Keratinocyte (primary cell): ENCODE measurements at regions not wholly inside any gene's neighbourhood (a gene's known extent, or its start where the extent isn't known, plus 50 kb on each side); places are given as distances from the start of the nearest gene placed in this dataset.

Source experiments
- DNase-seq: peaks from one replicate; pipeline ENCODE4 v3.0.0-alpha.2; 2011; ENCODE audit warnings: low read depth, missing footprints, low spot score
- FAIRE-seq: peaks from 2 replicates; lab custom pipeline; 2011; peaks lifted over from hg19 to GRCh38; lab: Jason Lieb, UNC
- H2AFZ ChIP-seq: 2 replicates; pipeline ENCODE4 v1.6.0; 2012; ENCODE audit warnings: low read length, control low read depth, inconsistent platforms; ENCODE audit not compliant: control insufficient read depth
- H3K27ac ChIP-seq: 2 replicates; pipeline ENCODE4 v1.5.1; 2011; ENCODE audit warnings: low read length; ENCODE audit not compliant: control insufficient read depth, insufficient read depth
- H3K27me3 ChIP-seq: 3 replicates; pipeline ENCODE4 v1.6.0; 2011; ENCODE audit warnings: low read length; ENCODE audit not compliant: control insufficient read depth, insufficient read depth; ENCODE audit errors: extremely low read depth
- H3K36me3 ChIP-seq, 2 experiments: 2 replicates in 1 of 2; 3 replicates in 1 of 2; pipeline ENCODE4 v1.5.1; 2011; ENCODE audit warnings: low read length in 2 of 2, mild to moderate bottlenecking in 1 of 2; ENCODE audit not compliant: control insufficient read depth in 2 of 2, insufficient read depth in 2 of 2; ENCODE audit errors: extremely low read depth in 1 of 2
- H3K4me1 ChIP-seq: 3 replicates; pipeline ENCODE4 v1.5.1; 2011; ENCODE audit warnings: low read length; ENCODE audit not compliant: control insufficient read depth, insufficient read depth; ENCODE audit errors: extremely low read depth
- H3K4me2 ChIP-seq: 3 replicates; pipeline ENCODE4 v1.6.0; 2011; ENCODE audit warnings: low read depth, low read length; ENCODE audit not compliant: control insufficient read depth, insufficient read depth; ENCODE audit errors: extremely low read depth
- H3K4me3 ChIP-seq, 3 experiments: fragments of 200-600 bp in 1 of 3; sonication (generic) in 1 of 3; 2 replicates in 2 of 3; 3 replicates in 1 of 3; pipeline ENCODE4 v1.5.1; 2011 to 2016; ENCODE audit warnings: low read length in 3 of 3, mild to moderate bottlenecking in 3 of 3, control low read depth in 2 of 3, inconsistent platforms in 1 of 3, low read depth in 1 of 3, mixed read lengths in 1 of 3, mixed run types in 1 of 3, moderate library complexity in 1 of 3; ENCODE audit not compliant: control insufficient read depth in 2 of 3, insufficient read depth in 2 of 3; ENCODE audit errors: extremely low read depth in 1 of 3
- H3K79me2 ChIP-seq: 2 replicates; pipeline ENCODE4 v1.6.0; 2012; ENCODE audit warnings: low read length; ENCODE audit not compliant: control insufficient read depth, insufficient read depth
- H3K9ac ChIP-seq: 3 replicates; pipeline ENCODE4 v1.6.0; 2011; ENCODE audit warnings: low read length; ENCODE audit not compliant: control insufficient read depth, insufficient read depth; ENCODE audit errors: extremely low read depth
- H3K9me1 ChIP-seq: 3 replicates; pipeline ENCODE4 v1.6.0; 2011; ENCODE audit warnings: low read length; ENCODE audit not compliant: control insufficient read depth, insufficient read depth; ENCODE audit errors: extremely low read depth
- H3K9me3 ChIP-seq: 2 replicates; pipeline ENCODE4 v1.5.1; 2012; ENCODE audit warnings: low read depth, low read length; ENCODE audit not compliant: control insufficient read depth
- H4K20me1 ChIP-seq: 3 replicates; pipeline ENCODE4 v1.6.0; 2011; ENCODE audit warnings: low read length; ENCODE audit not compliant: control insufficient read depth, insufficient read depth; ENCODE audit errors: extremely low read depth
- EZH2 ChIP-seq: IDR thresholded peaks from one replicate; pipeline ENCODE4 v1.6.1; 2012; ENCODE audit warnings: inconsistent platforms, mild to moderate bottlenecking, low read length, moderate library complexity
- dilution Hi-C: fragments of 300-500 bp; cut with MboI; formaldehyde crosslinking; loops from one replicate; pipeline ENCODE4 v1.7.0; 2020; ENCODE audit warnings: low sequenced_read_pairs; ENCODE audit not compliant: extremely low pct_ligation_motif_present
- small RNA-seq, 3 experiments: library from RNA; depleted of rRNA; stranded (forward); fragments of <200 nt; gene quantifications; one replicate each; pipeline ENCODE3, GENCODE V24; 2012; ENCODE audit warnings: low read depth in 3 of 3, low replicate concordance in 1 of 3; ENCODE audit not compliant: insufficient read length in 3 of 3
- TF ChIP-seq, protein P1 (sequence below), 3 experiments: IDR thresholded peaks in 1 of 3; conservative IDR thresholded peaks in 1 of 3; optimal IDR thresholded peaks in 1 of 3; 2 replicates in 2 of 3; 3 replicates in 1 of 3; pipeline versions ENCODE3 to v1.5.1; 2011; ENCODE audit warnings: low read length in 3 of 3, mild to moderate bottlenecking in 3 of 3, moderate library complexity in 2 of 3, control low read depth in 1 of 3, inconsistent platforms in 1 of 3; ENCODE audit not compliant: insufficient read depth in 2 of 3; ENCODE audit errors: extremely low read depth in 1 of 3

DNA sequence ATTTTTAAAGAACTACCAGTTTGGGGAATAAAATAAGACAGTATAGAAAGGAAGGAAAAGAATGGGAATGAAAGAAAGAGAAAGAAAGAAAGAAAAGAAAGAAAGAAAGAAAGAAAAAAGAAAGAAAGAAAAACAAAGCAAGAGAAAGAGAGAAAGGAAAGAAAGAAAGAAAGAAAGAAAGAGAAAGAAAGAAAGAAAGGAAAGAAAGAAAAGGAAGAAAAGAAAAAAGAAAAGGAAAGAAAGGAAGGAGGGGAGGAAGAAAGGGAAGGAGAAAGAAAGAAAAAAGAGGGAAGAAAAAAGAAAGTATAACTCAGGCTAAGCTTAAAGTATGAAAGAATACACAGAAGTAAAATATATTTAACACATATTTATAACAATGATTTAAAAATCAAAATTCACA, 51.0 kb upstream of the FGF10 start:
- no peaks in the 10 kb centered on the region for H3K4me1 ChIP-seq
- dilution Hi-C loops, result no loop called here
- no peak overlapping the region for H3K4me2 ChIP-seq
- H3K36me3 ChIP-seq, result no peaks in the 10 kb centered on the region
- no peaks in the 10 kb centered on the region for H3K9me1 ChIP-seq
- H3K4me3 ChIP-seq, result no peak overlapping the region
- no peaks in the 10 kb centered on the region for H3K79me2 ChIP-seq
- H2AFZ ChIP-seq, result no peak overlapping the region
- H3K27me3 ChIP-seq, result no peaks in the 10 kb centered on the region
- DNase-seq, result no peak
- TF ChIP-seq, protein P1, sequence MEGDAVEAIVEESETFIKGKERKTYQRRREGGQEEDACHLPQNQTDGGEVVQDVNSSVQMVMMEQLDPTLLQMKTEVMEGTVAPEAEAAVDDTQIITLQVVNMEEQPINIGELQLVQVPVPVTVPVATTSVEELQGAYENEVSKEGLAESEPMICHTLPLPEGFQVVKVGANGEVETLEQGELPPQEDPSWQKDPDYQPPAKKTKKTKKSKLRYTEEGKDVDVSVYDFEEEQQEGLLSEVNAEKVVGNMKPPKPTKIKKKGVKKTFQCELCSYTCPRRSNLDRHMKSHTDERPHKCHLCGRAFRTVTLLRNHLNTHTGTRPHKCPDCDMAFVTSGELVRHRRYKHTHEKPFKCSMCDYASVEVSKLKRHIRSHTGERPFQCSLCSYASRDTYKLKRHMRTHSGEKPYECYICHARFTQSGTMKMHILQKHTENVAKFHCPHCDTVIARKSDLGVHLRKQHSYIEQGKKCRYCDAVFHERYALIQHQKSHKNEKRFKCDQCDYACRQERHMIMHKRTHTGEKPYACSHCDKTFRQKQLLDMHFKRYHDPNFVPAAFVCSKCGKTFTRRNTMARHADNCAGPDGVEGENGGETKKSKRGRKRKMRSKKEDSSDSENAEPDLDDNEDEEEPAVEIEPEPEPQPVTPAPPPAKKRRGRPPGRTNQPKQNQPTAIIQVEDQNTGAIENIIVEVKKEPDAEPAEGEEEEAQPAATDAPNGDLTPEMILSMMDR (optimal IDR thresholded peaks at IDR 0.05 in 1 of 3, IDR thresholded peaks at IDR 0.05 in 1 of 3, conservative IDR thresholded peaks at IDR 0.05 in 1 of 3; ENCODE audit: extremely low read depth in 1 of 3, insufficient read depth in 2 of 3, low read length in 3 of 3), result no peak
- TF ChIP-seq EZH2, result no peak
- H3K27ac ChIP-seq, result no peak overlapping the region
- H4K20me1 ChIP-seq, result no peaks in the 10 kb centered on the region
- H3K9me3 ChIP-seq, result no peaks in the 10 kb centered on the region
- FAIRE-seq, result no peak
- no peak overlapping the region for H3K9ac ChIP-seq

Small RNA genes in the stretch of these regions (small RNA-seq; reads per million reads assigned to genes)
- gene RN7SL383P, result 0 reads per million in 3 experiments
